Muscle of leg (tissue), 3 donors: ENCODE measurements at regions not wholly inside any gene's neighbourhood (a gene's known extent, or its start where the extent isn't known, plus 50 kb on each side); places are given as distances from the start of the nearest gene placed in this dataset.

ENCODE experiments used
- DNase-seq: peaks from one replicate; pipeline ENCODE4 v3.0.0; 2013
- H3K27ac ChIP-seq: one replicate; pipeline ENCODE4 v1.5.1; 2013; ENCODE audit warnings: mild to moderate bottlenecking, low read length, control low read depth
- H3K27me3 ChIP-seq: one replicate; pipeline ENCODE4 v1.6.1; 2013; ENCODE audit warnings: low read length; ENCODE audit not compliant: control insufficient read depth, insufficient read depth
- H3K36me3 ChIP-seq: one replicate; pipeline ENCODE4 v1.6.1; 2013; ENCODE audit warnings: low read length; ENCODE audit not compliant: control insufficient read depth, insufficient read depth
- H3K4me1 ChIP-seq: one replicate; pipeline ENCODE4 v1.6.1; 2013; ENCODE audit warnings: low read length; ENCODE audit not compliant: control insufficient read depth, insufficient read depth
- H3K4me3 ChIP-seq: one replicate; pipeline ENCODE4 v1.5.1; 2013; ENCODE audit warnings: low read length, control low read depth
- H3K9me3 ChIP-seq: replicated peaks from 2 replicates; pipeline ENCODE4 v1.6.1; 2013; ENCODE audit warnings: low read depth, low read length; ENCODE audit not compliant: control insufficient read depth
- WGBS: methylation state at CpG from one replicate; pipeline ENCODE4 v1.1.5; 2013; ENCODE audit warnings: missing lambda C conversion rate; ENCODE audit not compliant: insufficient coverage; 5-methylcytosine and 5-hydroxymethylcytosine counted together

GRCh38 chr20:57901526-57901925 lies 191.7 kb upstream of the PMEPA1 start:
- Histone ChIP-seq H3K27me3 (peaks cover 6% of the 10 kb centered on the region), H3K4me3 (no peak overlapping the region), H3K27ac (no peak overlapping the region), H3K9me3 (no peaks in the 10 kb centered on the region), H3K36me3 (no peaks in the 10 kb centered on the region), H3K4me1 (peaks cover 14% of the 10 kb centered on the region)
- WGBS: 100% methylated on average over 2 of the region's 4 CpGs
- no peak for DNase-seq

DNA sequence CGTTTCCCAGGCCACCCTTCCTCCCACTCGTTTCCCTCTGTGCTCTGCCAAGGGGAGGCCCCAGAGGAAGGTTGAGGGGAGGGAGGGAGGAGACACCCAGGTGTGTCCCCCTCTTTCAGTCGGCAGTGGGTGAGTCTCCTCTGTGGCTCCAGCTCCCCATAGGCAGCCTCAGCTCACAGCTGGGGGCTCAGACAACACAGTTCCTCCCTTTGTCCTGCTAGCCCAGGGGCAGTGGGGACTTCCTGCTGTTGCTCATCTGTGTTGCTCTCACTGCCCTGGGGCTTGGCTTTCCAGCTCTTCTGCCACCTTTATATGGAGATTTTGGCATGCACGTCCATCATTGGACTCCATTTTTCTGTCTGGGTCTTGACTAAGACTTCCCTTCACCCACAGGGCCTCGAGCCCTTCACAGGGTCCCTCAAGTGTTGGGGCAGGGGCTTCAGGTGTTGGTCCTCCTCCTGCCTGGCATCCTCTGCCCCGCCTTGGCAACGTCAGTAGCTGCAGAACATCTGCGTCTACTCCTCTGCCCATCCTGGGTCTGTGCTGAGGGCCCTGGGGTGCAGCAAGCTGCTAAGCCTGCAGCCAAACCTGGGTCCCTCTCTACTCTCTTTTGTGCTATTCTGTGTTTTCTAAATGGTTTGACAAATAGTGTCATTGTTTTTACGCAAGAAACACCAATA lies 190.6 kb upstream of the PMEPA1 start:
- no peak overlapping the region for H3K27ac ChIP-seq
- peaks cover 14% of the 10 kb centered on the region for H3K4me1 ChIP-seq
- H3K9me3 ChIP-seq: no peaks in the 10 kb centered on the region
- H3K27me3 ChIP-seq: peaks cover 6% of the 10 kb centered on the region
- H3K36me3 ChIP-seq: no peaks in the 10 kb centered on the region
- H3K4me3 ChIP-seq: no peak overlapping the region
- 76% methylated on average over 5 of the region's 9 CpGs for WGBS
- DNase-seq: no peak

DNA sequence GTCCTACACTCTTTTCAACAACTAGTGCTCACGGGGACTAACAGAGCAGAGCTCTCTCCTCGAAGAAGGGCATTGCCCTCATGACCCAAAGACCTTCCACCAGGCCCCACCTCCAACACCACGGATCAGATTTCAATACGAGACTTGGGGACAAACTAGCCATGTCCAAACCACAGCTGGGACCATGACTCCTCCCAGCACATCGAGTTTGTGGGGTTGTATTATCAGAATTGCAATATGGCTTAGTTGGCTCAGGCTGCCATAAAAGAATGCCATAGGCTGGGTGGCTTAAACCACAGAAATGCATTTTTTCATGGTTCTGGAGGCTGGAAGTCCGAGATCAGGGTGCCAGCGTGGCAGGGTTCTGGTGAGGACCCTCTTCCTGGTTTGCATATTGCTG lies 189.7 kb upstream of the PMEPA1 start:
- H3K4me1 ChIP-seq: peaks cover 14% of the 10 kb centered on the region
- H3K27ac ChIP-seq: no peak overlapping the region
- 76% methylated on average over 4 of the region's 7 CpGs for WGBS
- no peak for DNase-seq
- H3K36me3 ChIP-seq: no peaks in the 10 kb centered on the region
- no peak overlapping the region for H3K4me3 ChIP-seq
- no peaks in the 10 kb centered on the region for H3K9me3 ChIP-seq
- H3K27me3 ChIP-seq: peaks cover 6% of the 10 kb centered on the region

DNA sequence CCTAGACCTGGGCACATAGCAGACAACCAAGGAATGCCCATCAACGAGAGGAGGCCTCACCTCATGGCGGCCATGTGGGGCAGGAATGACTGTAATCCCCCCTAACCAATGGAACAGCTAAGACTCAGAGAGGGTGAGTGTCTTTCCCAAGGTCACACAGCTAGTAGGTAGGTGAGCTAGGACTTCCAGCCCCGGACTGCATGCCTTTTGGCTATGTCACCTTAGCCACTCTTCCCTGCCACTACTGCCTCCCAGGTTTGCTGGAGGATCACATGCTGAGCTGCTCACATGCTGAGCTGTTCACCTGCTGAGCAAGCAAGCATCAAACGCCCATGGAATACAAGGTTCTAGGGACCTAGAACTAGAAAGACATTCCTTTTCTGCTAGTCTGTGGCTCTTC lies 188.5 kb upstream of the PMEPA1 start:
- Histone ChIP-seq H3K4me3 (no peak overlapping the region), H3K27me3 (peaks cover 6% of the 10 kb centered on the region), H3K4me1 (peaks cover 17% of the 10 kb centered on the region), H3K36me3 (no peaks in the 10 kb centered on the region), H3K27ac (no peak overlapping the region), H3K9me3 (no peaks in the 10 kb centered on the region)
- no peak for DNase-seq
- WGBS: 82% methylated on average over 3 of the region's 4 CpGs

DNA sequence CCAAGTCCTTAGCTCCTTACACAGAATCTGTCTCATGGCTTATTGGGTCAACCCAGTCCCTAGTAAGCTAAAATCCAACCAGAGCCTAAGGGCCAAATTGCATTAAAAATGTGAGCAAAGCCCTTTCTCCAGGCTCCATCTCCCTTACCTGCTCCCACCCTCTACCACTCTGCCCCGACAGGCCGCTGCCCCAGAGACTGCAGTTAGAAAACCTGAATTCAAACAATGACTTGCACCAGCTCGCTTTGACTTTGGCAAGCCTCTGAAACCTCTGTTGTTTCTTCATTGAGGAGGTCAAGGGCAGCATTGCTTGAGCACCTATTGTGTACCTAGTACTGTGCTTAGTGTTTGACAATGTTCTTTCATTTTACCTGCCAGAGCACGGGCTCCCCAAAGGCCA lies 188.1 kb upstream of the PMEPA1 start:
- no peaks in the 10 kb centered on the region for H3K9me3 ChIP-seq
- peaks cover 6% of the 10 kb centered on the region for H3K27me3 ChIP-seq
- no peak for DNase-seq
- H3K27ac ChIP-seq: no peak overlapping the region
- H3K4me3 ChIP-seq: no peak overlapping the region
- WGBS: 100% methylated on average over 2 of the region's 4 CpGs
- H3K4me1 ChIP-seq: peaks cover 21% of the 10 kb centered on the region
- H3K36me3 ChIP-seq: no peaks in the 10 kb centered on the region

DNA sequence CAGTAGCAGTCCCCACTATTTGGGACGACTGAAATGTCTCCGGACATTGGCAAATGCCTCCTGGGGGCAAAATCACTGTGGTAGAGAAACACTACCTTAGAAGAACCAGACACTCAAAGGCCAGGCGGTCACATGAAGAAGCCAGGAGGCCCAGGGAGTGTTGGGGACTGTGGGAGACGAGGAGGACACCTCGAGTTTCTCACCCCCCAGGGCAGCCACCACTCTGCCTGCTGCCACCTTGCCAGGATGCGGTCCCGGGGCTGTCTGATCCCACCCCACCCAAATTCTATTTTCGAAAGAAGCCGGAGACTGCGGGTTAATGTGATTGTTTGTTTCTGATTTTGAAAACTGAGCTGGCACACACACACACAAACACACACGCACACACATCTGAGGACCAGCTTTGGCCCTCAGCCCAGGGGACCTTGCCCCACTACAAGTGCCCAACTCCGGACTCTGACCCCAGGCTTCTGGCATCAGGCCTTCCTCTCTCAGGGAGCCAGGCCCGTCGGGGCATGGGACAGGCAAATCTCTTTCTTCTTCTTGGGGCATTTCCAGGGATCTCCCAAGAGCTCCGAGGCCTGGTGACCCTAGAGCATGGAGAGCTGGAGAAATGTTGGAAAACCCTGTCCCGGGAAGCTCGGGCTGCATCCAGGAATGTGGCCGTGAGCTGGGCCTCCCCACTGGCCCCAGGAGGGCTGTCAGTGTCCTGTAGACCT lies 187.5 kb upstream of the PMEPA1 start:
- H3K9me3 ChIP-seq: no peaks in the 10 kb centered on the region
- no peak for DNase-seq
- H3K36me3 ChIP-seq: no peaks in the 10 kb centered on the region
- whole genome bisulfite sequencing: 82% methylated on average over 4 of the region's 18 CpGs
- peaks cover 10% of the 10 kb centered on the region for H3K27me3 ChIP-seq
- peaks cover 21% of the 10 kb centered on the region for H3K4me1 ChIP-seq
- H3K27ac ChIP-seq: no peak overlapping the region
- H3K4me3 ChIP-seq: no peak overlapping the region

- Histone ChIP-seq H3K27me3 (peaks cover 8% of the 10 kb centered on the region), H3K36me3 (no peaks in the 10 kb centered on the region), H3K27ac (no peak overlapping the region), H3K4me3 (no peak overlapping the region), H3K4me1 (peaks cover 21% of the 10 kb centered on the region), H3K9me3 (no peaks in the 10 kb centered on the region)
- no peak for DNase-seq
- WGBS: 86% methylated on average over 3 of the region's 6 CpGs
Measured at GRCh38 chr20:57896563-57896962, 186.7 kb upstream of the PMEPA1 start.

DNA sequence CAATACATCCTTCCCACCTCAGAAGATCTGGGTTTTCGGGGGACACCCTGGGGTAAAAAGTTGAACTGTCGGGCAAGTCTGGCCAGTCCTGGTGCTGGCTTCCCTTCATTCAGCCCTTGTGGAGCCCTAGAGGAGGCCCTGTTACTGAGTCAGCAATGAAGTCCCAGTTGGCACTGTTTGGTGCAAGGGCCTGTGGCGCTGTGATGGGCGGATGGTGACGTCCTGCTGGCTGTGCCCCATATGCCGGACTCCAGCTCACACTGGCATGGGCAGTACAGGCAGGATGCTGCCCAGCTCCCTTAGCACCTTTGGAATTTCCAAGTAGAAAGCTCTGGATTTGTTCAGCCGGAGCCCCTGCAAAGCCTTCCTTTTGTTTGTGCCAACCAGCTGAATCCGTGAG lies 186.2 kb upstream of the PMEPA1 start:
- WGBS: 91% methylated on average over 7 of the region's 8 CpGs
- Histone ChIP-seq H3K36me3 (no peaks in the 10 kb centered on the region), H3K27ac (no peak overlapping the region), H3K4me1 (peaks cover 24% of the 10 kb centered on the region), H3K4me3 (no peak overlapping the region), H3K9me3 (no peaks in the 10 kb centered on the region), H3K27me3 (peaks cover 8% of the 10 kb centered on the region)
- no peak for DNase-seq

GRCh38 chr20:57895161-57895855 lies 185.5 kb upstream of the PMEPA1 start:
- peaks cover 8% of the 10 kb centered on the region for H3K27me3 ChIP-seq
- no peak overlapping the region for H3K4me3 ChIP-seq
- H3K27ac ChIP-seq: no peak overlapping the region
- no peaks in the 10 kb centered on the region for H3K9me3 ChIP-seq
- H3K4me1 ChIP-seq: peaks cover 24% of the 10 kb centered on the region
- no peak for DNase-seq
- 83% methylated on average over 5 of the region's 9 CpGs for whole genome bisulfite sequencing
- H3K36me3 ChIP-seq: no peaks in the 10 kb centered on the region

GRCh38 chr20:57894522-57894921 lies 184.7 kb upstream of the PMEPA1 start:
- DNase-seq: no peak
- no peak overlapping the region for H3K27ac ChIP-seq
- peaks cover 16% of the 10 kb centered on the region for H3K4me1 ChIP-seq
- peaks cover 5% of the 10 kb centered on the region for H3K27me3 ChIP-seq
- no peak overlapping the region for H3K4me3 ChIP-seq
- H3K36me3 ChIP-seq: no peaks in the 10 kb centered on the region
- no peaks in the 10 kb centered on the region for H3K9me3 ChIP-seq
